ENCODE measurements at regions not wholly inside any gene's neighbourhood (a gene's known extent, or its start where the extent isn't known, plus 50 kb on each side); places are given as distances from the start of the nearest gene placed in this dataset.

GRCh38 chr18:25881149-25881548 is 209.3 kb downstream of the SS18 start:
- POLR2A ChIA-PET, result no interaction called here
- H3K27ac ChIP-seq (ENCODE audit: low read depth, low read length), result no peak overlapping the region
- H3K27me3 ChIP-seq (ENCODE audit: insufficient read depth, low read length), result 0 out of 2 replicates have a peak, but pooled peaks cover 9% of the 10 kb centered on the region
- H3K9me2 ChIP-seq (ENCODE audit: insufficient read depth), result no peaks in the 10 kb centered on the region
- no peak overlapping the region for H3K4me3 ChIP-seq (replicated peaks in 1 of 2; ENCODE audit: low read depth in 1 of 2, low read length in 2 of 2)
- BruUV-seq (replicated peaks), result no TSS peak
- CTCF ChIA-PET, result no interaction called here
- RAD21 ChIA-PET (ENCODE audit: low non-redundant PET in 1 of 2, low total read pairs in 2 of 2, uncharacterized antibody in 2 of 2, unreplicated experiment in 2 of 2), result no interaction called here
- TF ChIP-seq JUND (IDR thresholded peaks at IDR 0.05), result no peak
- no peak for TF ChIP-seq ATF3 (IDR thresholded peaks at IDR 0.05)
- no peak for TF ChIP-seq SP1 (IDR thresholded peaks at IDR 0.05; ENCODE audit: low read depth)
- TF ChIP-seq EZH2phosphoT487 (IDR thresholded peaks at IDR 0.05; ENCODE audit: borderline replicate concordance), result no peak
- TF ChIP-seq CEBPB (IDR thresholded peaks at IDR 0.05; ENCODE audit: low read depth), result no peak
- no peak for TF ChIP-seq CTCF (IDR thresholded peaks at IDR 0.05 in 2 of 3, conservative IDR thresholded peaks at IDR 0.05 in 1 of 3; ENCODE audit: borderline replicate concordance in 1 of 3, insufficient read depth in 1 of 3, low read depth in 2 of 3, low read length in 2 of 3)
- H2AFZ ChIP-seq (ENCODE audit: low read depth, low read length, poor library complexity, severe bottlenecking), result no peak overlapping the region
- no peak overlapping the region for H3K9ac ChIP-seq (ENCODE audit: low read length)
- no peaks in the 10 kb centered on the region for H3K36me3 ChIP-seq (ENCODE audit: control insufficient read depth in 1 of 2, insufficient read depth in 2 of 2, low read length in 2 of 2)
- H3K4me1 ChIP-seq (ENCODE audit: control insufficient read depth in 1 of 2, insufficient read depth in 2 of 2, low read length in 2 of 2), result no peaks in the 10 kb centered on the region
- no peaks in the 10 kb centered on the region for H4K20me1 ChIP-seq (ENCODE audit: insufficient read depth)
- intact Hi-C loops (cut with micrococcal nuclease), result no loop called here
- H3K79me2 ChIP-seq (ENCODE audit: insufficient read depth, low read length), result no peaks in the 10 kb centered on the region
- no peak overlapping the region for H3K4me2 ChIP-seq (ENCODE audit: low read length)
- DNase-seq (ENCODE audit: low read depth, low spot score), result no peak
- no peak for ATAC-seq
- H3K9me3 ChIP-seq (ENCODE audit: control insufficient read depth in 1 of 2, insufficient read depth in 1 of 2, low read depth in 1 of 2, low read length in 2 of 2), result no peaks in the 10 kb centered on the region

- no peaks in the 10 kb centered on the region for H4K20me1 ChIP-seq (ENCODE audit: insufficient read depth)
- no peak overlapping the region for H2AFZ ChIP-seq (ENCODE audit: low read depth, low read length, poor library complexity, severe bottlenecking)
- 0 out of 2 replicates have a peak, but pooled peaks cover 9% of the 10 kb centered on the region for H3K27me3 ChIP-seq (ENCODE audit: insufficient read depth, low read length)
- DNase-seq (ENCODE audit: low read depth, low spot score) (no peak), ATAC-seq (no peak)
- BruUV-seq (replicated peaks), result no TSS peak
- no peaks in the 10 kb centered on the region for H3K36me3 ChIP-seq (ENCODE audit: control insufficient read depth in 1 of 2, insufficient read depth in 2 of 2, low read length in 2 of 2)
- H3K9ac ChIP-seq (ENCODE audit: low read length), result no peak overlapping the region
- RAD21 ChIA-PET (ENCODE audit: low non-redundant PET in 1 of 2, low total read pairs in 2 of 2, uncharacterized antibody in 2 of 2, unreplicated experiment in 2 of 2), result no interaction called here
- H3K4me2 ChIP-seq (ENCODE audit: low read length), result no peak overlapping the region
- H3K4me3 ChIP-seq (replicated peaks in 1 of 2; ENCODE audit: low read depth in 1 of 2, low read length in 2 of 2), result no peak overlapping the region
- H3K79me2 ChIP-seq (ENCODE audit: insufficient read depth, low read length), result no peaks in the 10 kb centered on the region
- H3K9me3 ChIP-seq (ENCODE audit: control insufficient read depth in 1 of 2, insufficient read depth in 1 of 2, low read depth in 1 of 2, low read length in 2 of 2), result no peaks in the 10 kb centered on the region
- POLR2A ChIA-PET, result no interaction called here
- no peak for TF ChIP-seq CBX3 (IDR thresholded peaks at IDR 0.05; ENCODE audit: low read depth)
- no peak for TF ChIP-seq EZH2phosphoT487 (IDR thresholded peaks at IDR 0.05; ENCODE audit: borderline replicate concordance)
- H3K9me2 ChIP-seq (ENCODE audit: insufficient read depth), result no peaks in the 10 kb centered on the region
- intact Hi-C loops (cut with micrococcal nuclease), result no loop called here
- no peak overlapping the region for H3K27ac ChIP-seq (ENCODE audit: low read depth, low read length)
- CTCF ChIA-PET, result no interaction called here
- H3K4me1 ChIP-seq (ENCODE audit: control insufficient read depth in 1 of 2, insufficient read depth in 2 of 2, low read length in 2 of 2), result no peaks in the 10 kb centered on the region
These were observed 210.0 kb downstream of the SS18 start for GRCh38 chr18:25880441-25880840.

All from HCT116 (cell line).